Thyroid gland (tissue), 4 donors: ENCODE measurements at regions not wholly inside any gene's neighbourhood (a gene's known extent, or its start where the extent isn't known, plus 50 kb on each side); places are given as distances from the start of the nearest gene placed in this dataset.

Experiments
- DNase-seq, 2 donors: peaks; one replicate each; pipeline ENCODE4 v3.0.0-alpha.2; 2019
- H3K27ac ChIP-seq, 3 donors: fragments of 200-600 bp; sonication (generic); 1 replicate in 2 of 3; 2 replicates in 1 of 3; pipeline ENCODE4 v1.5.1; 2016 to 2019; ENCODE audit warnings: mild to moderate bottlenecking in 1 of 3, moderate library complexity in 1 of 3
- H3K27me3 ChIP-seq: fragments of 200-600 bp; sonication (generic); one replicate; pipeline ENCODE4 v1.5.1; 2019
- H3K36me3 ChIP-seq, 2 donors: fragments of 200-600 bp; sonication (generic); one replicate each; pipeline ENCODE4 v1.5.1; 2016 to 2019
- H3K4me1 ChIP-seq, 2 donors: fragments of 200-600 bp; sonication (generic); one replicate each; pipeline ENCODE4 v1.5.1; 2017 to 2019
- H3K4me3 ChIP-seq, 3 donors: fragments of 200-600 bp; sonication (generic); replicated peaks in 1 of 3; 1 replicate in 2 of 3; 2 replicates in 1 of 3; pipeline ENCODE4 v1.5.1; 2016; ENCODE audit warnings: mild to moderate bottlenecking in 1 of 3
- H3K9me3 ChIP-seq: fragments of 200-600 bp; sonication (generic); one replicate; pipeline ENCODE4 v1.5.1; 2017
- POLR2A ChIP-seq, 2 donors: fragments of 450-650 bp; IDR thresholded peaks; one replicate each; pipeline ENCODE4 v1.6.1; 2017; ENCODE audit warnings: antibody characterized with exemption in 2 of 2, mild to moderate bottlenecking in 2 of 2, moderate library complexity in 1 of 2
- WGBS, 2 donors: methylation state at CpG; one replicate each; pipeline ENCODE4 v1.1.5; 2017; 5-methylcytosine and 5-hydroxymethylcytosine counted together
- intact Hi-C: fragments of 100-400 bp; cut with DNase I; formaldehyde crosslinking; loops from one replicate; pipeline ENCODE4 v1.15.1; 2023
- TF ChIP-seq, protein P1 (sequence below), 6 experiments: fragments of 200-600 bp in 3 of 6; fragments of 450-650 bp in 3 of 6; sonication (generic) in 3 of 6; IDR thresholded peaks; one replicate each; pipeline ENCODE4 v1.5.1; 2016 to 2019; ENCODE audit warnings: antibody characterized with exemption in 6 of 6, mild to moderate bottlenecking in 2 of 6, inconsistent platforms in 1 of 6, moderate library complexity in 1 of 6

DNA sequence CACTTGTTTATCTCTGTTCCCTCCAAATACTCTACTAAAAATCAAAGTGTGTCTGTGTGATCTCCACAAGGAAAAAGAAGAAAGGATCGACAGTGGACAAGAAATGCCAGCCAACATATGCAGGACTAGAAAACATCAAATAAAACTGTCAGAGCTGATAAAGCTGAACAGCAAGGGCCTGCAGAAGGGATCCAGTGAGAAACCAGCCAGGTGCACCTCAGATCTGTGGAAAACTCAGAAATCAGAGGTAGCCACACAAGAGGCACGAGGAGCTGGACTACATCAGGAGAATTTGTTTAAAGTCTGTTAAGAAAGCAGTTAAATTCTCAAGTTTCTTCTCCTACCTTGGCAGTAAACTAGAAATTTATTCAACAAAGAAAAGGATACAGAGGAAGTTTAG lies 135.2 kb downstream of the SUCLG1 start:
- no peak for TF ChIP-seq POLR2A (IDR thresholded peaks at IDR 0.05)
- TF ChIP-seq, protein P1, sequence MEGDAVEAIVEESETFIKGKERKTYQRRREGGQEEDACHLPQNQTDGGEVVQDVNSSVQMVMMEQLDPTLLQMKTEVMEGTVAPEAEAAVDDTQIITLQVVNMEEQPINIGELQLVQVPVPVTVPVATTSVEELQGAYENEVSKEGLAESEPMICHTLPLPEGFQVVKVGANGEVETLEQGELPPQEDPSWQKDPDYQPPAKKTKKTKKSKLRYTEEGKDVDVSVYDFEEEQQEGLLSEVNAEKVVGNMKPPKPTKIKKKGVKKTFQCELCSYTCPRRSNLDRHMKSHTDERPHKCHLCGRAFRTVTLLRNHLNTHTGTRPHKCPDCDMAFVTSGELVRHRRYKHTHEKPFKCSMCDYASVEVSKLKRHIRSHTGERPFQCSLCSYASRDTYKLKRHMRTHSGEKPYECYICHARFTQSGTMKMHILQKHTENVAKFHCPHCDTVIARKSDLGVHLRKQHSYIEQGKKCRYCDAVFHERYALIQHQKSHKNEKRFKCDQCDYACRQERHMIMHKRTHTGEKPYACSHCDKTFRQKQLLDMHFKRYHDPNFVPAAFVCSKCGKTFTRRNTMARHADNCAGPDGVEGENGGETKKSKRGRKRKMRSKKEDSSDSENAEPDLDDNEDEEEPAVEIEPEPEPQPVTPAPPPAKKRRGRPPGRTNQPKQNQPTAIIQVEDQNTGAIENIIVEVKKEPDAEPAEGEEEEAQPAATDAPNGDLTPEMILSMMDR (IDR thresholded peaks at IDR 0.05) = no peak
- Histone ChIP-seq H3K4me1 (no peaks in the 10 kb centered on the region), H3K27ac (no peak overlapping the region), H3K36me3 (no peaks in the 10 kb centered on the region), H3K27me3 (no peaks in the 10 kb centered on the region), H3K4me3 (no peak overlapping the region), H3K9me3 (no peaks in the 10 kb centered on the region)
- intact Hi-C loops = no loop called here
- WGBS, 2 donors = 62 to 79% methylated on average over 2 of the region's 2 CpGs
- DNase-seq = no peak

DNA sequence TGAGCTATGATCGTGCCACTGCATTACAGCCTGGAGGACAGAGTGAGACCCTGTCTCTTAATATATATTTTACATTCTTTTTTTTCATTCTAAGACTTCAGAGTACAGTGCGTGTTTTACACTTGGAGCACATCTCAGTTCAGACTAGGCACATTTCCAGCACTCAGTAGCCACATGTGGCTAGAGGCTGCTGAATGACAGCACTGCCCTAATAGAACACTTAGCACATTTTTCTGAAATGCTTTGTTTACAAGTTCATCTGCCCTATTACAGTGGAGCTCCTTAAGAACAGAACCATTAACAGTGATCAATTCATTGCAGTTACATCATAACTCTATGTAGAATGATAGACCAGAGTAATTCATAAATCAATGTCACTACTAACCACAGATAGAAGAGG lies 138.1 kb downstream of the SUCLG1 start:
- intact Hi-C loops = no loop called here
- no peak for DNase-seq
- WGBS, 2 donors = 74 to 82% methylated on average over 2 of the region's 2 CpGs

DNA sequence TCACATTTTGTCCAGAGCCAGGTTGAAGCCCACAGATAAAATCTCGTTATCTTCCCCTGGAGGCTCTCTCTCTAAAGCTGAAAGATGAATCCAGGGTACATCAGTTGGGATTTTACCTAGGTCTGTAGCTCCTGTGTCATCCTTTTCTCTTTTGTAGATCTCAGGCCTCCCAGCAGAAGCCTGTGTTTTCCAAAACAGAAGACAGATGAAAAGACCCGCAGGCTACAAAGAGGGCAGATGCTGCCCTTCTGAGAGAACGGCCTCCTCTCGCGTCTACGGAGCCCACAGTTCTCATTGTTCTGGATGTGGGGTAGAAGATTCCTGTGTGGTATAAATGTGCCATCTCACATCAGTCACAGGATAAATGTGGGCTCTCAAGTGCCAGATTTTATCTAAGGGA lies 139.5 kb downstream of the SUCLG1 start:
- no peak for DNase-seq
- Histone ChIP-seq H3K9me3 (no peaks in the 10 kb centered on the region), H3K36me3 (no peaks in the 10 kb centered on the region), H3K27ac (no peak overlapping the region), H3K4me1 (no peaks in the 10 kb centered on the region), H3K4me3 (no peak overlapping the region), H3K27me3 (no peaks in the 10 kb centered on the region)
- intact Hi-C loops = no loop called here
- TF ChIP-seq POLR2A (IDR thresholded peaks at IDR 0.05) = no peak
- TF ChIP-seq, protein P1 (IDR thresholded peaks at IDR 0.05) = no peak
- WGBS, 2 donors = 71 to 72% methylated on average over 6 of the region's 6 CpGs

More for the DNA sequence above, 138.1 kb downstream of the SUCLG1 start:
- no peak overlapping the region for H3K27ac ChIP-seq
- H3K9me3 ChIP-seq = no peaks in the 10 kb centered on the region
- no peaks in the 10 kb centered on the region for H3K36me3 ChIP-seq
- H3K27me3 ChIP-seq = no peaks in the 10 kb centered on the region
- H3K4me3 ChIP-seq = no peak overlapping the region
- TF ChIP-seq, protein P1 (IDR thresholded peaks at IDR 0.05) = no peak
- TF ChIP-seq POLR2A (IDR thresholded peaks at IDR 0.05) = no peak
- no peaks in the 10 kb centered on the region for H3K4me1 ChIP-seq

DNA sequence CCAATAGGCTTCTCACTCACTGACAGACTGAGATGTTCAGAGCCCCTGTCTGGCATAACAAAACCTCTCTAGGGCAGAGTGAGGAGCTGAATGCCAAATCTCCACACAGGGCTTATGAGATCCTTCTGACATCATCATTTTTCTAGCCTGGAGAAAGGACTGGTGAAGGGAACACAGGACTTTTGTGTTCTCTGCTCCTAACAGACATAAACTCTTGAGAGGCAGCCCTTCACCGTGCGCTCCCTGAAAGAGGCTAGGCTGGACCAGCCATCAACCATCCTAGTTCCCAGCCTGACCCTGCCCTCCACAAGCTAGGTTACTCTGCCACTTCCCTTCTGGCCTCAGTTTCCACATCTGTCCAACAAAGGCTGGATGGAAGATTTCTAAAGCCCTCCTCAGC lies 141.9 kb downstream of the SUCLG1 start:
- WGBS, 2 donors = 64 to 79% methylated on average over 2 of the region's 2 CpGs
- H3K9me3 ChIP-seq = no peaks in the 10 kb centered on the region
- no peak for TF ChIP-seq POLR2A (IDR thresholded peaks at IDR 0.05)
- TF ChIP-seq, protein P1 (IDR thresholded peaks at IDR 0.05) = no peak
- H3K36me3 ChIP-seq = no peaks in the 10 kb centered on the region
- H3K27me3 ChIP-seq = no peaks in the 10 kb centered on the region
- DNase-seq = no peak
- no peaks in the 10 kb centered on the region for H3K4me1 ChIP-seq
- intact Hi-C loops = no loop called here
- H3K4me3 ChIP-seq = no peak overlapping the region
- H3K27ac ChIP-seq = no peak overlapping the region

DNA sequence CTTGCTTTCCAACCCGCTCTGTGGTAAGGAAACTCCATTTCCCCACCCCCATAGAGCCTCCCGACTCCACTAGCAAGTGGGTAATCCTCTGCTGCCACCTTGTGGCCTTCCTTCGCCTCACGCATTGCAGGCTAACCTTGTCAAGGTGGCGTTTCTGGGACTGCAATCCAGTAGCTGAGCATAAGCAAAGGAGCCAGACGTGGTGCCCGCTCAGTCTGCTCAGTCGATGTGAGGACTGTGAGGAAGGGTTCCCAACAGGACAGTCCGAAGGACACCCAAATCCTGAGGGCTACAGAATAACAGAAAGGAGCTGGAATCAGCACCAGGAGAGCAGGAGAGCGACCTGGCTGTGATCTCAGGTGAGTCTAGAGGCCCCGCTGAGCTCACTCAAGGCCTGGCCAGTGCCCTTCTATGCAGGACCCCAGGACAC lies 144.2 kb downstream of the SUCLG1 start:
- H3K27ac ChIP-seq = no peak overlapping the region
- WGBS, 2 donors = 20 to 22% methylated on average over 10 to 11 of the region's 11 CpGs
- TF ChIP-seq, protein P1 (IDR thresholded peaks at IDR 0.05) = peak; percentile 34 to 92 (median 80)
- TF ChIP-seq POLR2A (IDR thresholded peaks at IDR 0.05) = no peak
- intact Hi-C loops = no loop called here
- no peaks in the 10 kb centered on the region for H3K9me3 ChIP-seq
- DNase-seq = peak; percentile 87 to 92
- no peaks in the 10 kb centered on the region for H3K4me1 ChIP-seq
- H3K27me3 ChIP-seq = no peaks in the 10 kb centered on the region
- H3K4me3 ChIP-seq = no peak overlapping the region
- no peaks in the 10 kb centered on the region for H3K36me3 ChIP-seq
